ES-I3 (cell line): ENCODE measurements at regions not wholly inside any gene's neighbourhood (a gene's known extent, or its start where the extent isn't known, plus 50 kb on each side); places are given as distances from the start of the nearest gene placed in this dataset.
A peak's percentile ranks its signal among the peaks of the same experiment; 100 is the strongest.

ENCODE experiments used
- H3K36me3 ChIP-seq: 2 replicates; pipeline ENCODE4 v1.6.1; 2013; ENCODE audit warnings: mild to moderate bottlenecking, low read length, control low read depth, moderate library complexity; ENCODE audit not compliant: insufficient read depth
- H3K4me1 ChIP-seq: 2 replicates; pipeline ENCODE4 v1.6.1; 2013; ENCODE audit warnings: mild to moderate bottlenecking, control low read depth, low read length; ENCODE audit not compliant: insufficient read depth
- H3K9ac ChIP-seq: 2 replicates; pipeline ENCODE4 v1.6.1; 2013; ENCODE audit warnings: low read depth, mild to moderate bottlenecking, low read length, moderate library complexity
- H3K9me3 ChIP-seq: 2 replicates; pipeline ENCODE4 v1.6.1; 2013; ENCODE audit warnings: mild to moderate bottlenecking, low read length, moderate library complexity; ENCODE audit not compliant: control insufficient read depth, insufficient read depth

- Histone ChIP-seq H3K4me1 (no peaks in the 10 kb centered on the region), H3K9me3 (no peaks in the 10 kb centered on the region), H3K9ac (no peak overlapping the region)
These were observed 179.9 kb upstream of the SERP2 start for GRCh38 chr13:44193731-44194130.

GRCh38 chr13:44195245-44195644, 178.4 kb upstream of the SERP2 start:
- H3K9ac ChIP-seq = no peak overlapping the region
- no peaks in the 10 kb centered on the region for H3K36me3 ChIP-seq
- no peaks in the 10 kb centered on the region for H3K4me1 ChIP-seq
- no peaks in the 10 kb centered on the region for H3K9me3 ChIP-seq

More at GRCh38 chr13:44193731-44194130, 179.9 kb upstream of the SERP2 start:
- no peaks in the 10 kb centered on the region for H3K36me3 ChIP-seq

GRCh38 chr13:44196196-44196751, 177.3 kb upstream of the SERP2 start:
- H3K4me1 ChIP-seq = no peaks in the 10 kb centered on the region
- H3K9me3 ChIP-seq = no peaks in the 10 kb centered on the region
- H3K36me3 ChIP-seq = no peaks in the 10 kb centered on the region
- no peak overlapping the region for H3K9ac ChIP-seq

- Histone ChIP-seq H3K9ac (no peak overlapping the region), H3K36me3 (no peaks in the 10 kb centered on the region), H3K4me1 (no peaks in the 10 kb centered on the region), H3K9me3 (no peaks in the 10 kb centered on the region)
These were observed 175.5 kb upstream of the SERP2 start for GRCh38 chr13:44197791-44198770.

GRCh38 chr13:44198826-44199225, 174.8 kb upstream of the SERP2 start:
- H3K4me1 ChIP-seq = no peaks in the 10 kb centered on the region
- no peaks in the 10 kb centered on the region for H3K9me3 ChIP-seq
- H3K9ac ChIP-seq = no peak overlapping the region
- H3K36me3 ChIP-seq = no peaks in the 10 kb centered on the region

- Histone ChIP-seq H3K9ac (no peak overlapping the region), H3K36me3 (no peaks in the 10 kb centered on the region), H3K4me1 (no peaks in the 10 kb centered on the region), H3K9me3 (no peaks in the 10 kb centered on the region)
These were observed 173.9 kb upstream of the SERP2 start for GRCh38 chr13:44199627-44200207.

GRCh38 chr13:44206434-44206833, 167.2 kb upstream of the SERP2 start:
- no peaks in the 10 kb centered on the region; the same call in 1 of the 2 replicates for H3K9me3 ChIP-seq
- peaks cover 5% of the 10 kb centered on the region; the same call in 1 of the 2 replicates for H3K4me1 ChIP-seq
- no peaks in the 10 kb centered on the region for H3K36me3 ChIP-seq
- H3K9ac ChIP-seq = no peak overlapping the region

GRCh38 chr13:44207476-44207875, 166.1 kb upstream of the SERP2 start:
- Histone ChIP-seq H3K9ac (no peak overlapping the region), H3K4me1 (peaks cover 6% of the 10 kb centered on the region; the same call in 1 of the 2 replicates), H3K9me3 (no peaks in the 10 kb centered on the region; the same call in 1 of the 2 replicates), H3K36me3 (no peaks in the 10 kb centered on the region)

GRCh38 chr13:44210525-44210924, 163.1 kb upstream of the SERP2 start:
- no peak overlapping the region for H3K9ac ChIP-seq
- H3K9me3 ChIP-seq = no peaks in the 10 kb centered on the region; the same call in 1 of the 2 replicates
- H3K36me3 ChIP-seq = no peaks in the 10 kb centered on the region
- peaks cover 11% of the 10 kb centered on the region; the same call in 1 of the 2 replicates for H3K4me1 ChIP-seq

GRCh38 chr13:44211286-44211685, 162.3 kb upstream of the SERP2 start:
- Histone ChIP-seq H3K36me3 (no peaks in the 10 kb centered on the region), H3K4me1 (peaks cover 11% of the 10 kb centered on the region; the same call in 1 of the 2 replicates), H3K9ac (no peak overlapping the region), H3K9me3 (no peaks in the 10 kb centered on the region; the same call in 1 of the 2 replicates)

- peaks cover 11% of the 10 kb centered on the region; the same call in 1 of the 2 replicates for H3K4me1 ChIP-seq
- H3K36me3 ChIP-seq = no peaks in the 10 kb centered on the region
- no peak overlapping the region for H3K9ac ChIP-seq
- H3K9me3 ChIP-seq = no peaks in the 10 kb centered on the region
These were observed 161.8 kb upstream of the SERP2 start for GRCh38 chr13:44211704-44212346.

GRCh38 chr13:44212633-44213396, 160.8 kb upstream of the SERP2 start:
- Histone ChIP-seq H3K9me3 (no peaks in the 10 kb centered on the region), H3K9ac (peak overlapping the region; percentile 2; the same call in 1 of the 2 replicates), H3K36me3 (no peaks in the 10 kb centered on the region), H3K4me1 (peaks cover 11% of the 10 kb centered on the region; the same call in 1 of the 2 replicates)

- Histone ChIP-seq H3K4me1 (no peaks in the 10 kb centered on the region), H3K9ac (no peak overlapping the region)
These were observed 155.0 kb upstream of the SERP2 start for GRCh38 chr13:44218501-44219240.

More at GRCh38 chr13:44218501-44219240, 155.0 kb upstream of the SERP2 start:
- Histone ChIP-seq H3K9me3 (no peaks in the 10 kb centered on the region), H3K36me3 (no peaks in the 10 kb centered on the region)
